Thyroid gland (tissue), 4 donors: ENCODE measurements at regions not wholly inside any gene's neighbourhood (a gene's known extent, or its start where the extent isn't known, plus 50 kb on each side); places are given as distances from the start of the nearest gene placed in this dataset.

Experiments
- DNase-seq, 2 donors: peaks; one replicate each; pipeline ENCODE4 v3.0.0-alpha.2; 2019
- H3K27ac ChIP-seq, 3 donors: fragments of 200-600 bp; sonication (generic); 1 replicate in 2 of 3; 2 replicates in 1 of 3; pipeline ENCODE4 v1.5.1; 2016 to 2019; ENCODE audit warnings: mild to moderate bottlenecking in 1 of 3, moderate library complexity in 1 of 3
- H3K27me3 ChIP-seq: fragments of 200-600 bp; sonication (generic); one replicate; pipeline ENCODE4 v1.5.1; 2019
- H3K36me3 ChIP-seq, 2 donors: fragments of 200-600 bp; sonication (generic); one replicate each; pipeline ENCODE4 v1.5.1; 2016 to 2019
- H3K4me1 ChIP-seq, 2 donors: fragments of 200-600 bp; sonication (generic); one replicate each; pipeline ENCODE4 v1.5.1; 2017 to 2019
- H3K4me3 ChIP-seq, 3 donors: fragments of 200-600 bp; sonication (generic); replicated peaks in 1 of 3; 1 replicate in 2 of 3; 2 replicates in 1 of 3; pipeline ENCODE4 v1.5.1; 2016; ENCODE audit warnings: mild to moderate bottlenecking in 1 of 3
- H3K9me3 ChIP-seq: fragments of 200-600 bp; sonication (generic); one replicate; pipeline ENCODE4 v1.5.1; 2017
- POLR2A ChIP-seq, 2 donors: fragments of 450-650 bp; IDR thresholded peaks; one replicate each; pipeline ENCODE4 v1.6.1; 2017; ENCODE audit warnings: antibody characterized with exemption in 2 of 2, mild to moderate bottlenecking in 2 of 2, moderate library complexity in 1 of 2
- WGBS, 2 donors: methylation state at CpG; one replicate each; pipeline ENCODE4 v1.1.5; 2017; 5-methylcytosine and 5-hydroxymethylcytosine counted together
- intact Hi-C: fragments of 100-400 bp; cut with DNase I; formaldehyde crosslinking; loops from one replicate; pipeline ENCODE4 v1.15.1; 2023
- TF ChIP-seq, protein P1 (sequence below), 6 experiments: fragments of 200-600 bp in 3 of 6; fragments of 450-650 bp in 3 of 6; sonication (generic) in 3 of 6; IDR thresholded peaks; one replicate each; pipeline ENCODE4 v1.5.1; 2016 to 2019; ENCODE audit warnings: antibody characterized with exemption in 6 of 6, mild to moderate bottlenecking in 2 of 6, inconsistent platforms in 1 of 6, moderate library complexity in 1 of 6

- H3K27me3 ChIP-seq: no peaks in the 10 kb centered on the region
- H3K27ac ChIP-seq: no peak overlapping the region
- no peaks in the 10 kb centered on the region for H3K4me1 ChIP-seq
- H3K4me3 ChIP-seq: no peak overlapping the region
- TF ChIP-seq, protein P1, sequence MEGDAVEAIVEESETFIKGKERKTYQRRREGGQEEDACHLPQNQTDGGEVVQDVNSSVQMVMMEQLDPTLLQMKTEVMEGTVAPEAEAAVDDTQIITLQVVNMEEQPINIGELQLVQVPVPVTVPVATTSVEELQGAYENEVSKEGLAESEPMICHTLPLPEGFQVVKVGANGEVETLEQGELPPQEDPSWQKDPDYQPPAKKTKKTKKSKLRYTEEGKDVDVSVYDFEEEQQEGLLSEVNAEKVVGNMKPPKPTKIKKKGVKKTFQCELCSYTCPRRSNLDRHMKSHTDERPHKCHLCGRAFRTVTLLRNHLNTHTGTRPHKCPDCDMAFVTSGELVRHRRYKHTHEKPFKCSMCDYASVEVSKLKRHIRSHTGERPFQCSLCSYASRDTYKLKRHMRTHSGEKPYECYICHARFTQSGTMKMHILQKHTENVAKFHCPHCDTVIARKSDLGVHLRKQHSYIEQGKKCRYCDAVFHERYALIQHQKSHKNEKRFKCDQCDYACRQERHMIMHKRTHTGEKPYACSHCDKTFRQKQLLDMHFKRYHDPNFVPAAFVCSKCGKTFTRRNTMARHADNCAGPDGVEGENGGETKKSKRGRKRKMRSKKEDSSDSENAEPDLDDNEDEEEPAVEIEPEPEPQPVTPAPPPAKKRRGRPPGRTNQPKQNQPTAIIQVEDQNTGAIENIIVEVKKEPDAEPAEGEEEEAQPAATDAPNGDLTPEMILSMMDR (IDR thresholded peaks at IDR 0.05): peak in 3 of 6 experiments; percentile 33 to 41 (median 40)
- no peak for TF ChIP-seq POLR2A (IDR thresholded peaks at IDR 0.05)
- no peak for DNase-seq
- H3K9me3 ChIP-seq: no peaks in the 10 kb centered on the region
- intact Hi-C loops: no loop called here
- no peaks in the 10 kb centered on the region for H3K36me3 ChIP-seq
Observed at GRCh38 chr2:168375195-168375798, 80.8 kb upstream of the CERS6 start.

DNA sequence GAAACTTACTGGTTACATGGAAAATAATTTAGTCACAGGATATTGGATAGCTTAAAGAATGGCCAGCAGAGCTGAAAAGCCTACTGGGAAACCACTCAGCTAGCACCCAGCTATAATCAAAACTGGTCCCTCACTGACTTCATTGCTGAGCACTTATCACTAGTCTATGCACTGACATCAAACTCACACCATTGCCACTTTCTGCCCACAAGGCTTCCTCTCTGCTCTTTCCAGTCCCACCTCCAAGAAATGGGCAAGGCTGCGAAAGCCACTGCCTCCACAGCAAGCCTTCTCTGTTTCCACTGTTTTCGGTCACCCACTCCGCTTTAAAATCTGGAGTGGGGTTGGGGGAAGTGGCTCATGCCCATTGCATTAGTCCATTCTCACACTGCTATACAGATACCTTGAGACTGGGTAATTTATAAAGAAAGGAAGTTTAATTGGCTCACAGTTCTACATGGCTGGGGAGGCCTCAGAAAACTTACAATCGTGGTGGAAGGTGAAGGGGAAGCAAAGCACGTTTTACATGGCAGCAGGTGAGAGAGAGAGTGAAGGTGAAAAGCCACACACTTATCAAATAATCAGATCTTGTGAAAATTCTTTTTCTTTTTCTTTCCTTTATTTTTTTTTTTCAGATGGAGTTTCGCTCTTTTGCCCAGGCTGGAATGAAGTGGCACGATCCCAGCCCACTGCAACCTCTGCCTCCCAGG is 77.0 kb upstream of the CERS6 start:
- Histone ChIP-seq H3K4me1 (no peaks in the 10 kb centered on the region), H3K27me3 (no peaks in the 10 kb centered on the region), H3K36me3 (no peaks in the 10 kb centered on the region), H3K4me3 (no peak overlapping the region), H3K27ac (no peak overlapping the region), H3K9me3 (no peaks in the 10 kb centered on the region)
- TF ChIP-seq POLR2A (IDR thresholded peaks at IDR 0.05): no peak
- TF ChIP-seq, protein P1 (IDR thresholded peaks at IDR 0.05): no peak
- WGBS, 2 donors: 91% methylated on average over 7 of the region's 7 CpGs
- intact Hi-C loops: no loop called here
- DNase-seq: no peak

GRCh38 chr2:168380500-168380899 is 75.6 kb upstream of the CERS6 start:
- intact Hi-C loops: no loop called here
- Histone ChIP-seq H3K27me3 (no peaks in the 10 kb centered on the region), H3K4me3 (no peak overlapping the region), H3K27ac (no peak overlapping the region), H3K9me3 (no peaks in the 10 kb centered on the region), H3K4me1 (no peaks in the 10 kb centered on the region), H3K36me3 (no peaks in the 10 kb centered on the region)
- 97 to 99% methylated on average over 3 of the region's 3 CpGs for WGBS, 2 donors
- TF ChIP-seq, protein P1 (IDR thresholded peaks at IDR 0.05): no peak
- DNase-seq: no peak

- intact Hi-C loops: no loop called here
- TF ChIP-seq POLR2A (IDR thresholded peaks at IDR 0.05): no peak
- TF ChIP-seq, protein P1 (IDR thresholded peaks at IDR 0.05): no peak
- Histone ChIP-seq H3K4me1 (no peaks in the 10 kb centered on the region), H3K36me3 (no peaks in the 10 kb centered on the region), H3K9me3 (no peaks in the 10 kb centered on the region), H3K27me3 (no peaks in the 10 kb centered on the region), H3K4me3 (no peak overlapping the region), H3K27ac (no peak overlapping the region)
- 73 to 76% methylated on average over 2 of the region's 2 CpGs for WGBS, 2 donors
- DNase-seq: no peak
Observed at GRCh38 chr2:168392024-168392423, 64.0 kb upstream of the CERS6 start.

- no peaks in the 10 kb centered on the region for H3K4me1 ChIP-seq
- H3K4me3 ChIP-seq: no peak overlapping the region
- 91 to 92% methylated on average over 4 of the region's 4 CpGs for WGBS, 2 donors
- no peak overlapping the region for H3K27ac ChIP-seq
- no peaks in the 10 kb centered on the region for H3K36me3 ChIP-seq
- H3K9me3 ChIP-seq: no peaks in the 10 kb centered on the region
- no peaks in the 10 kb centered on the region for H3K27me3 ChIP-seq
- DNase-seq: no peak
- intact Hi-C loops: no loop called here
- TF ChIP-seq POLR2A (IDR thresholded peaks at IDR 0.05): no peak
- TF ChIP-seq, protein P1 (IDR thresholded peaks at IDR 0.05): no peak
Observed at GRCh38 chr2:168392797-168393196, 63.3 kb upstream of the CERS6 start.
